ENCODE measurements at regions not wholly inside any gene's neighbourhood (a gene's known extent, or its start where the extent isn't known, plus 50 kb on each side); places are given as distances from the start of the nearest gene placed in this dataset. TPM values are rescaled to one million over a fixed set of nuclear protein-coding genes. Genes with fewer than 3 reads are reported as not detected.

- no peak overlapping the region for H3K4me3 ChIP-seq (ENCODE audit: low read length)
- H3K36me3 ChIP-seq (ENCODE audit: insufficient read depth, low read length) = no peaks in the 10 kb centered on the region
- Mint-ChIP-seq H3K4me1 (ENCODE audit: low read depth) (no peaks in the 10 kb centered on the region), H3K27me3 (peaks cover 41% of the 10 kb centered on the region), H3K4me3 (no peak overlapping the region), H3K27ac (no peak overlapping the region), H3K36me3 (ENCODE audit: low read depth) (no peaks in the 10 kb centered on the region), H3K9me3 (no peaks in the 10 kb centered on the region)
- TF ChIP-seq, protein P1, sequence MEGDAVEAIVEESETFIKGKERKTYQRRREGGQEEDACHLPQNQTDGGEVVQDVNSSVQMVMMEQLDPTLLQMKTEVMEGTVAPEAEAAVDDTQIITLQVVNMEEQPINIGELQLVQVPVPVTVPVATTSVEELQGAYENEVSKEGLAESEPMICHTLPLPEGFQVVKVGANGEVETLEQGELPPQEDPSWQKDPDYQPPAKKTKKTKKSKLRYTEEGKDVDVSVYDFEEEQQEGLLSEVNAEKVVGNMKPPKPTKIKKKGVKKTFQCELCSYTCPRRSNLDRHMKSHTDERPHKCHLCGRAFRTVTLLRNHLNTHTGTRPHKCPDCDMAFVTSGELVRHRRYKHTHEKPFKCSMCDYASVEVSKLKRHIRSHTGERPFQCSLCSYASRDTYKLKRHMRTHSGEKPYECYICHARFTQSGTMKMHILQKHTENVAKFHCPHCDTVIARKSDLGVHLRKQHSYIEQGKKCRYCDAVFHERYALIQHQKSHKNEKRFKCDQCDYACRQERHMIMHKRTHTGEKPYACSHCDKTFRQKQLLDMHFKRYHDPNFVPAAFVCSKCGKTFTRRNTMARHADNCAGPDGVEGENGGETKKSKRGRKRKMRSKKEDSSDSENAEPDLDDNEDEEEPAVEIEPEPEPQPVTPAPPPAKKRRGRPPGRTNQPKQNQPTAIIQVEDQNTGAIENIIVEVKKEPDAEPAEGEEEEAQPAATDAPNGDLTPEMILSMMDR (IDR thresholded peaks at IDR 0.05) = no peak
- no peaks in the 10 kb centered on the region for H3K27me3 ChIP-seq (ENCODE audit: control insufficient read depth in 1 of 2, insufficient read depth in 2 of 2, low read length in 2 of 2)
- no peak overlapping the region for H3K27ac ChIP-seq (ENCODE audit: low read depth in 1 of 2, low read length in 2 of 2)
- POLR2A ChIA-PET = no interaction called here
- no peaks in the 10 kb centered on the region for H3K4me1 ChIP-seq (ENCODE audit: insufficient read depth, low read length)
- DNase-seq (no peak), ATAC-seq (ENCODE audit: poor library complexity) (no peak)
- H3K9me3 ChIP-seq (ENCODE audit: control insufficient read depth in 1 of 2, insufficient read depth in 1 of 2, low read length in 2 of 2) = no peaks in the 10 kb centered on the region
- CTCF ChIA-PET = no interaction called here
- intact Hi-C loops (cut with DNase I, micrococcal nuclease) = no loop called here
Observed at GRCh38 chr11:11675671-11676181, 53.9 kb upstream of the GALNT18 start.

DNA sequence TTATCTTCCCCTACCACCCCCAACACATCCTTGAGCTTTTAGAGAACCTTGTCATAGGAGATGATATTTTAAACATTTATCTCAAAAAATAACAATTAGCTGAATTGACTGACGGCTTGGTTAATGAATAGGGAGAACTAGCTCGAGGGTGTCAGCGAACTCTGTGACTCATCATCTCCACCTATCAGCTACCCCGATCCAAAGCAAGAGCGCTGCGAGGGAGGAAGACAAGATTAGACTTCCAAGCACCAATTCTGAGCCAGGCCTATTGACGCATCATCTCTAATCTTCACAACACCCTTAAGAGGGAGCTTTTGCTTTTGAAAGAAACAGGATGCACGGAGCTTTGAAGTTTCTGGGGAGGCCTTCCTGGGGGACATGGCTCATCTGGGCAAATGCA, 51.0 kb upstream of the GALNT18 start:
- TF ChIP-seq, protein P1 (IDR thresholded peaks at IDR 0.05) = no peak
- ATAC-seq (ENCODE audit: poor library complexity) (no peak), DNase-seq (no peak)
- no peak overlapping the region for H3K4me3 ChIP-seq (ENCODE audit: low read length)
- Mint-ChIP-seq H3K4me1 (ENCODE audit: low read depth) (no peaks in the 10 kb centered on the region), H3K9me3 (no peaks in the 10 kb centered on the region), H3K36me3 (ENCODE audit: low read depth) (no peaks in the 10 kb centered on the region), H3K4me3 (no peak overlapping the region), H3K27ac (no peak overlapping the region), H3K27me3 (peaks cover 45% of the 10 kb centered on the region)
- no peaks in the 10 kb centered on the region for H3K36me3 ChIP-seq (ENCODE audit: insufficient read depth, low read length)
- ChIA-PET CTCF (no interaction called here), POLR2A (no interaction called here)
- H3K27ac ChIP-seq (ENCODE audit: low read depth in 1 of 2, low read length in 2 of 2) = no peak overlapping the region
- H3K4me1 ChIP-seq (ENCODE audit: insufficient read depth, low read length) = no peaks in the 10 kb centered on the region
- H3K9me3 ChIP-seq (ENCODE audit: control insufficient read depth in 1 of 2, insufficient read depth in 1 of 2, low read length in 2 of 2) = no peaks in the 10 kb centered on the region
- intact Hi-C loops (cut with DNase I, micrococcal nuclease) = no loop called here
- H3K27me3 ChIP-seq (ENCODE audit: control insufficient read depth in 1 of 2, insufficient read depth in 2 of 2, low read length in 2 of 2) = peaks cover 2 to 9% of the 10 kb centered on the region in 2 experiments

GRCh38 chr11:11672101-11672500, 50.3 kb upstream of the GALNT18 start:
- Mint-ChIP-seq H3K4me3 (no peak overlapping the region), H3K36me3 (ENCODE audit: low read depth) (no peaks in the 10 kb centered on the region), H3K27ac (no peak overlapping the region), H3K4me1 (ENCODE audit: low read depth) (no peaks in the 10 kb centered on the region), H3K27me3 (peaks cover 45% of the 10 kb centered on the region), H3K9me3 (no peaks in the 10 kb centered on the region)
- H3K27me3 ChIP-seq (ENCODE audit: control insufficient read depth in 1 of 2, insufficient read depth in 2 of 2, low read length in 2 of 2) = peaks cover 3 to 11% of the 10 kb centered on the region in 2 experiments
- intact Hi-C loops (cut with DNase I, micrococcal nuclease) = no loop called here
- DNase-seq (no peak), ATAC-seq (ENCODE audit: poor library complexity) (no peak)
- H3K4me1 ChIP-seq (ENCODE audit: insufficient read depth, low read length) = no peaks in the 10 kb centered on the region
- no peak overlapping the region for H3K4me3 ChIP-seq (ENCODE audit: low read length)
- TF ChIP-seq, protein P1 (IDR thresholded peaks at IDR 0.05) = no peak
- POLR2A ChIA-PET = no interaction called here
- CTCF ChIA-PET = no interaction called here
- H3K9me3 ChIP-seq (ENCODE audit: control insufficient read depth in 1 of 2, insufficient read depth in 1 of 2, low read length in 2 of 2) = no peaks in the 10 kb centered on the region
- no peaks in the 10 kb centered on the region for H3K36me3 ChIP-seq (ENCODE audit: insufficient read depth, low read length)
- no peak overlapping the region for H3K27ac ChIP-seq (ENCODE audit: low read depth in 1 of 2, low read length in 2 of 2)

Small RNA genes in the stretch of these regions (microRNA-seq; reads per million reads assigned to microRNA genes)
- not detected for gene MIR8070 (ENCODE audit: borderline microRNAs expressed, borderline replicate concordance)
